ENCODE measurements at regions not wholly inside any gene's neighbourhood (a gene's known extent, or its start where the extent isn't known, plus 50 kb on each side); places are given as distances from the start of the nearest gene placed in this dataset.
"Not testable (repeated sequence)": the region's sequence is repeated elsewhere in the genome, so short reads cannot be mapped to it uniquely, and the experiment has no call there.

DNA sequence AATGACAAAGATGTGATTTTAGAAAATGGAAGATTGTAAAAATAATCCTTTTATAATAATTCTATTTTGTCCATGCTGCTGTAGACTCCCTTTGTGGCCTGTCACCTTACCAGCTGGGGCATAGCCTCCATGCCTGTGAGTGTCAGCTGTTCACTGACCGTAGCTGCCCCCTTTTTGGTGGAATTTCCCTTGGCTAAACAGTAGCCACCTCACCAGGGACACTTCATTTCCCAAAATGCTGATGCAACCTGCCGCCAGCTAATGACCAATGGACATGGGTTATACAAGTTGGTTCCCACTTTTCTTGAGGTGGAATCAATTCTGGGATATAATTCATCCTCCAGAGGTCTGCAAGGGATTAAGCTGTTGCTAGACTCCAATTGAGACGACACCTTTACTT is 368.4 kb downstream of the PRDM5 start:
- no peak for TF ChIP-seq POLR2A (IDR thresholded peaks at IDR 0.05)
- TF ChIP-seq, protein P1, sequence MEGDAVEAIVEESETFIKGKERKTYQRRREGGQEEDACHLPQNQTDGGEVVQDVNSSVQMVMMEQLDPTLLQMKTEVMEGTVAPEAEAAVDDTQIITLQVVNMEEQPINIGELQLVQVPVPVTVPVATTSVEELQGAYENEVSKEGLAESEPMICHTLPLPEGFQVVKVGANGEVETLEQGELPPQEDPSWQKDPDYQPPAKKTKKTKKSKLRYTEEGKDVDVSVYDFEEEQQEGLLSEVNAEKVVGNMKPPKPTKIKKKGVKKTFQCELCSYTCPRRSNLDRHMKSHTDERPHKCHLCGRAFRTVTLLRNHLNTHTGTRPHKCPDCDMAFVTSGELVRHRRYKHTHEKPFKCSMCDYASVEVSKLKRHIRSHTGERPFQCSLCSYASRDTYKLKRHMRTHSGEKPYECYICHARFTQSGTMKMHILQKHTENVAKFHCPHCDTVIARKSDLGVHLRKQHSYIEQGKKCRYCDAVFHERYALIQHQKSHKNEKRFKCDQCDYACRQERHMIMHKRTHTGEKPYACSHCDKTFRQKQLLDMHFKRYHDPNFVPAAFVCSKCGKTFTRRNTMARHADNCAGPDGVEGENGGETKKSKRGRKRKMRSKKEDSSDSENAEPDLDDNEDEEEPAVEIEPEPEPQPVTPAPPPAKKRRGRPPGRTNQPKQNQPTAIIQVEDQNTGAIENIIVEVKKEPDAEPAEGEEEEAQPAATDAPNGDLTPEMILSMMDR (IDR thresholded peaks at IDR 0.05) = no peak
- H3K27ac ChIP-seq = no peak overlapping the region
- WGBS, 2 donors = 81 to 83% methylated on average over 3 of the region's 3 CpGs
- no peaks in the 10 kb centered on the region for H3K4me1 ChIP-seq
- H3K27me3 ChIP-seq = no peaks in the 10 kb centered on the region
- no peak overlapping the region for H3K4me3 ChIP-seq (replicated peaks in 1 of 3)
- no peak for DNase-seq
- no peaks in the 10 kb centered on the region for H3K9me3 ChIP-seq
- H3K36me3 ChIP-seq = no peaks in the 10 kb centered on the region
- intact Hi-C loops (cut with DNase I) = no loop called here

DNA sequence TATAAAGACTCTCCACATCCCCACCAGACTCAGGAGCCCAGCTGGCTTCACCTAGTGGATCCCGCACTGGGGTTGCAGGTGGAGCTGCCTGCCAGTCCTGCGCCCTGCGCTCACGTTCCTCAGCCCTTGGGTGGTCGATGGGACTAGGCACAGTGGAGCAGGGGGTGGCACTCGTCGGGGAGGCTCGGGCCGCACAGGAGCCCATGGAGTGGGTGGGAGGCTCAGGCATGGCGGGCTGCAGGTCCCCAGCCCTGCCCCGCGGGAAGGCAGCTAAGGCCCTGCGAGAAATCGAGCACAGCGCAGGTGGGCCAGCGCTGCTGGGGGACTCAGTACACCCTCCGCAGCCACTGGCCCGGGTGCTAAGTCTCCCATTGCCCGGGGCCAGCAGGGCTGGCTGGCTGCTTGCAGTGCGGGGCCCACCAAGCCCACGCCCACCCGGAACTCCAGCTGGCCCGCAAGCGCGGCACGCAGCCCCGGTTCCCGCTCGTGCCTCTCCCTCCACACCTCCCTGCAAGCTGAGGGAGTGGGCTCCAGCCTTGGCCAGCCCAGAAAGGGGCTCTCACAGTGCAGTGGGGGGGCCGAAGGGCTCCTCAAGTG is 371.8 kb downstream of the PRDM5 start:
- intact Hi-C loops (cut with DNase I); H3K27me3 ChIP-seq; DNase-seq; H3K4me3 ChIP-seq (replicated peaks in 1 of 3); H3K9me3 ChIP-seq; H3K36me3 ChIP-seq; H3K27ac ChIP-seq; H3K4me1 ChIP-seq: not testable (repeated sequence)
- 94 to 98% methylated on average over 11 to 18 of the region's 30 CpGs for WGBS, 2 donors

DNA sequence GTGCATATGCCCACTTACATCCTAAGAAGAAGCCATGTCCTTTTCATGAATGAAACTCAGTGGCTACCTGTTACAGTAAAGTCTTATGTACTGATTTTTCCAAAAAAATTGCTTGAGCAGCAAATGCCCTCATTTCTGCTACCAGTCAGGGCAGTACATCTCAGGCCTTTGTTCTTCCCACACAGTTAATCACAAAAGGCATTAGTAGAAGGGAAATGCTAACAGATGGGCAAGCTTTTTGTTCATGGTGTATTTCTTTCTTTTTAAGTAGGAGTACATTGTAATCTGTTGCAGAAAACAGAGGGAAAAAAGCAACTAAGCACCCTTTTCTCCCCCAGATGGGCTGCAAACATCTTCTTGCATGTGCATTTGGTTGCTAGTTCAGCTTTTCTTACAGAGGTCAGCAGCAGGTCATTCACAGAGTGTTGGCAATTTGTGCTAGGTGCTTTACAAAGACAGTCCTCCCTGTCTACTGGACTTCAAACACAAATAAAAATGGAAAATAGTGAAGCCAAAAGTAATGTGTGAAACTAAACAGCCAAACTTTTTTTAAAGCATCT is 373.4 kb downstream of the PRDM5 start:
- no peaks in the 10 kb centered on the region for H3K4me1 ChIP-seq
- no peak for DNase-seq
- H3K36me3 ChIP-seq = no peaks in the 10 kb centered on the region
- TF ChIP-seq POLR2A (IDR thresholded peaks at IDR 0.05) = no peak
- TF ChIP-seq, protein P1 (IDR thresholded peaks at IDR 0.05) = no peak
- intact Hi-C loops (cut with DNase I) = no loop called here
- H3K9me3 ChIP-seq = no peaks in the 10 kb centered on the region
- H3K4me3 ChIP-seq (replicated peaks in 1 of 3) = no peak overlapping the region
- H3K27ac ChIP-seq = no peak overlapping the region
- no peaks in the 10 kb centered on the region for H3K27me3 ChIP-seq

DNA sequence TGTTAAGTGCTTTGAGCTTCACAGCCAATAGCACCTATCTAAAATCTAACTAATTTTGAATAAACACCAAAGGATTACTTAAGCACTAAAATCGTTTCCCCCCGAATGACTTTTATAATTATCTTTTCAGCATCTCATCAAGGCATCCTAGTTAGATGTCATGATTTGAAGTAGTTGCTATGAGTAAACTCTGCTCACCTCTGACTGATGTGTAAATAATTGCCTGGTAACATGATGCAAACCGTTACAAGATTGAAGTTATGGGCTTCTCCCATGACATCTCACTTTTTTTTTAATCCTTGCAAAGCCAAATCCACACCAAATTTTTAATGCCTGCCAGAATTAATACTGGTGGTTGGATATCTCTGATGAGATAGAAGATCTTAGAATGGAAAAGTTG is 377.1 kb downstream of the PRDM5 start:
- H3K27ac ChIP-seq = no peak overlapping the region
- H3K4me3 ChIP-seq (replicated peaks in 1 of 3) = no peak overlapping the region
- no peaks in the 10 kb centered on the region for H3K9me3 ChIP-seq
- no peak for TF ChIP-seq POLR2A (IDR thresholded peaks at IDR 0.05)
- TF ChIP-seq, protein P1 (IDR thresholded peaks at IDR 0.05) = no peak
- H3K27me3 ChIP-seq = no peaks in the 10 kb centered on the region
- intact Hi-C loops (cut with DNase I) = no loop called here
- no peaks in the 10 kb centered on the region for H3K4me1 ChIP-seq
- no peak for DNase-seq
- 81 to 86% methylated on average over 3 of the region's 3 CpGs for WGBS, 2 donors
- no peaks in the 10 kb centered on the region for H3K36me3 ChIP-seq

DNA sequence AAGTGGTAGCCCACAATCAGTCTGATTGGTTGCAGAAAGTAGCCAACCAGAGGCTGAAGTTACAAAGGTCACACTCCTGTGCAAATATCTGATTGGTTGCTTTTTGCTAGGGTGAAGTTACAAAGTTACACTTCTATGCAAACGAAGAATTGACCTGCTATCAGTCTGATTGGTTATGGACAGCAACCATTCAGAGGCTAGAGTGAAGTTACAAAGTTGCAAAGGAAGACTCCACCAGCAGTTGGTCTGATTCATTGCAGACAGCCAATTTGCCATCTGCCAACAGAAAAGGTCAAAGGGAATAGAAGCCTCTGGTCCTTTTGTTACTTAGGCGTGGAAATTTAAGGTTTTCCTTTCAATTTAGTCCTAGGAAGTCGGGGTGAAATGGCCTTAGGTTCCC is 377.7 kb downstream of the PRDM5 start:
- no peak for DNase-seq
- H3K27me3 ChIP-seq = no peaks in the 10 kb centered on the region
- no peaks in the 10 kb centered on the region for H3K36me3 ChIP-seq
- no peaks in the 10 kb centered on the region for H3K4me1 ChIP-seq
- TF ChIP-seq POLR2A (IDR thresholded peaks at IDR 0.05) = no peak
- TF ChIP-seq, protein P1 (IDR thresholded peaks at IDR 0.05) = no peak
- H3K4me3 ChIP-seq (replicated peaks in 1 of 3) = no peak overlapping the region
- H3K27ac ChIP-seq = no peak overlapping the region
- intact Hi-C loops (cut with DNase I) = no loop called here
- WGBS, 2 donors = 71 to 84% methylated on average over 3 of the region's 3 CpGs
- no peaks in the 10 kb centered on the region for H3K9me3 ChIP-seq
